Body of pancreas (tissue), 4 donors: ENCODE measurements at regions not wholly inside any gene's neighbourhood (a gene's known extent, or its start where the extent isn't known, plus 50 kb on each side); places are given as distances from the start of the nearest gene placed in this dataset.

Experiments used
- CTCF ChIP-seq, 7 experiments: fragments of 450-650 bp in 4 of 7; fragments of 200-600 bp in 3 of 7; sonication (generic) in 3 of 7; IDR thresholded peaks; one replicate each; pipeline ENCODE4 v1.5.1; 2016 to 2019; ENCODE audit warnings: antibody characterized with exemption in 7 of 7
- POLR2A ChIP-seq, 3 donors: fragments of 450-650 bp; IDR thresholded peaks; one replicate each; pipeline ENCODE4 v1.6.1; 2016; ENCODE audit warnings: antibody characterized with exemption in 3 of 3, mild to moderate bottlenecking in 2 of 3

GRCh38 chr11:70751142-70751734 is 352.9 kb downstream of the CTTN start:
- no peak for TF ChIP-seq CTCF (IDR thresholded peaks at IDR 0.05)
- TF ChIP-seq POLR2A (IDR thresholded peaks at IDR 0.05): no peak
